H9 (cell line): ENCODE measurements at regions not wholly inside any gene's neighbourhood (a gene's known extent, or its start where the extent isn't known, plus 50 kb on each side); places are given as distances from the start of the nearest gene placed in this dataset.

Experiments used
- DNase-seq: peaks from one replicate; pipeline ENCODE4 v3.0.0-alpha.2; 2017
- H2AFZ ChIP-seq: one replicate; pipeline ENCODE4 v1.6.1; 2013; ENCODE audit warnings: mild to moderate bottlenecking, low read length, control low read depth, moderate library complexity
- H2AK5ac ChIP-seq: 2 replicates; pipeline ENCODE4 v1.6.1; 2013; ENCODE audit warnings: low read length, control low read depth, mixed read lengths; ENCODE audit not compliant: insufficient read length
- H2BK120ac ChIP-seq: one replicate; pipeline ENCODE4 v1.6.1; 2013; ENCODE audit warnings: low read depth, mild to moderate bottlenecking, low read length, control low read depth, inconsistent platforms; ENCODE audit not compliant: poor library complexity, severe bottlenecking
- H2BK12ac ChIP-seq: 2 replicates; pipeline ENCODE4 v1.6.1; 2013; ENCODE audit warnings: low read length, control low read depth, mixed read lengths, low read depth; ENCODE audit not compliant: insufficient read length
- H2BK15ac ChIP-seq: 2 replicates; pipeline ENCODE4 v1.6.1; 2013; ENCODE audit warnings: low read depth, low read length, control low read depth
- H2BK20ac ChIP-seq: one replicate; pipeline ENCODE4 v1.6.1; 2013; ENCODE audit warnings: low read depth, mild to moderate bottlenecking, low read length, control low read depth, inconsistent platforms; ENCODE audit not compliant: poor library complexity, severe bottlenecking
- H2BK5ac ChIP-seq: 2 replicates; pipeline ENCODE4 v1.6.1; 2013; ENCODE audit warnings: low read length, control low read depth, mixed read lengths; ENCODE audit not compliant: insufficient read length
- H3K14ac ChIP-seq: 2 replicates; pipeline ENCODE4 v1.6.1; 2013; ENCODE audit warnings: low read length, control low read depth; ENCODE audit not compliant: insufficient read depth
- H3K18ac ChIP-seq: 2 replicates; pipeline ENCODE4 v1.6.1; 2013; ENCODE audit warnings: low read depth, mild to moderate bottlenecking, mixed read lengths, low read length, control low read depth; ENCODE audit not compliant: insufficient read length
- H3K23ac ChIP-seq: 2 replicates; pipeline ENCODE4 v1.6.1; 2013; ENCODE audit warnings: low read length, control low read depth, mixed read lengths, low read depth; ENCODE audit not compliant: insufficient read length
- H3K23me2 ChIP-seq: 2 replicates; pipeline ENCODE4 v1.6.1; 2013; ENCODE audit warnings: low read depth, mild to moderate bottlenecking, mixed read lengths, low read length, control low read depth; ENCODE audit not compliant: insufficient read length, poor library complexity, severe bottlenecking
- H3K27ac ChIP-seq: 2 replicates; pipeline ENCODE4 v1.5.1; 2013; ENCODE audit warnings: low read length, control low read depth, mixed read lengths, low read depth; ENCODE audit not compliant: insufficient read length
- H3K27me3 ChIP-seq: 2 replicates; pipeline ENCODE4 v1.6.1; 2013; ENCODE audit warnings: low read length, control low read depth, inconsistent platforms; ENCODE audit not compliant: insufficient read depth
- H3K4ac ChIP-seq: 2 replicates; pipeline ENCODE4 v1.6.1; 2013; ENCODE audit warnings: low read depth, mild to moderate bottlenecking, control low read depth, inconsistent platforms, low read length, moderate library complexity
- H3K4me1 ChIP-seq: 2 replicates; pipeline ENCODE4 v1.6.1; 2013; ENCODE audit warnings: low read length, control low read depth, inconsistent platforms; ENCODE audit not compliant: insufficient read depth
- H3K4me2 ChIP-seq: 2 replicates; pipeline ENCODE4 v1.6.1; 2013; ENCODE audit warnings: low read length, control low read depth, mixed read lengths; ENCODE audit not compliant: insufficient read length, insufficient read depth
- H3K56ac ChIP-seq: 2 replicates; pipeline ENCODE4 v1.6.1; 2013; ENCODE audit warnings: low read depth, mild to moderate bottlenecking, mixed read lengths, low read length, control low read depth; ENCODE audit not compliant: insufficient read length
- H3K79me1 ChIP-seq: 2 replicates; pipeline ENCODE4 v1.6.1; 2013; ENCODE audit warnings: low read depth, mild to moderate bottlenecking, moderate library complexity, low read length, control low read depth, inconsistent platforms; ENCODE audit not compliant: insufficient read depth, poor library complexity, severe bottlenecking
- H3K79me2 ChIP-seq: 2 replicates; pipeline ENCODE4 v1.6.1; 2013; ENCODE audit warnings: low read length, control low read depth, inconsistent platforms; ENCODE audit not compliant: insufficient read depth
- H3K9ac ChIP-seq: 2 replicates; pipeline ENCODE4 v1.6.1; 2013; ENCODE audit warnings: low read length, control low read depth, mixed read lengths; ENCODE audit not compliant: insufficient read length; ENCODE audit errors: extremely low read depth
- H3K9me3 ChIP-seq: one replicate; pipeline ENCODE4 v1.6.1; 2013; ENCODE audit warnings: low read depth, low read length, inconsistent platforms; ENCODE audit not compliant: control insufficient read depth
- H3T11ph ChIP-seq: one replicate; pipeline ENCODE4 v1.6.1; 2013; ENCODE audit warnings: mild to moderate bottlenecking, low read length, control low read depth, inconsistent platforms
- H4K20me1 ChIP-seq: one replicate; pipeline ENCODE4 v1.6.1; 2013; ENCODE audit not compliant: control insufficient read depth, insufficient read length, insufficient read depth
- H4K5ac ChIP-seq: 2 replicates; pipeline ENCODE4 v1.6.1; 2013; ENCODE audit warnings: low read depth, mild to moderate bottlenecking, mixed read lengths, low read length, control low read depth; ENCODE audit not compliant: insufficient read length
- H4K8ac ChIP-seq: replicated peaks from 2 replicates; pipeline ENCODE4 v1.6.1; 2013; ENCODE audit warnings: low read length, control low read depth, mixed read lengths, low read depth; ENCODE audit not compliant: insufficient read length
- H4K91ac ChIP-seq: 2 replicates; pipeline ENCODE4 v1.6.1; 2013; ENCODE audit warnings: low read depth, mild to moderate bottlenecking, moderate library complexity, mixed read lengths, low read length, control low read depth; ENCODE audit not compliant: insufficient read length
- H3K27ac Mint-ChIP-seq, 3 experiments: 2 replicates in 2 of 3; 3 replicates in 1 of 3; pipeline ENCODE4 v1.8.0; 2020 to 2021; ENCODE audit warnings: mixed read lengths in 3 of 3, mild to moderate bottlenecking in 1 of 3, moderate library complexity in 1 of 3
- H3K27me3 Mint-ChIP-seq: 2 replicates; pipeline ENCODE4 v1.8.0; 2021; ENCODE audit warnings: low read depth, mild to moderate bottlenecking, moderate library complexity, mixed read lengths
- H3K36me3 Mint-ChIP-seq, 3 experiments: 2 replicates in 2 of 3; 3 replicates in 1 of 3; pipeline ENCODE4 v1.8.0; 2020 to 2021; ENCODE audit warnings: low read depth in 3 of 3, mixed read lengths in 3 of 3; ENCODE audit not compliant: insufficient read depth in 1 of 3
- H3K4me1 Mint-ChIP-seq, 2 experiments: 2 replicates each; pipeline ENCODE4 v1.8.0; 2020; ENCODE audit warnings: mixed read lengths in 2 of 2
- H3K4me3 Mint-ChIP-seq, 2 experiments: 2 replicates in 1 of 2; 3 replicates in 1 of 2; pipeline ENCODE4 v1.8.0; 2020 to 2021; ENCODE audit warnings: mild to moderate bottlenecking in 2 of 2, mixed read lengths in 2 of 2, moderate library complexity in 1 of 2
- H3K9me3 Mint-ChIP-seq, 2 experiments: 2 replicates in 1 of 2; 3 replicates in 1 of 2; pipeline ENCODE4 v1.8.0; 2020; ENCODE audit warnings: mild to moderate bottlenecking in 2 of 2, mixed read lengths in 2 of 2, moderate library complexity in 1 of 2
- WGBS: extraction: QIAGEN DNeasy Blood & Tissue Kit; methylation state at CpG from one replicate; pipeline ENCODE4 v1.1.7; 2013; ENCODE audit warnings: missing lambda C conversion rate, low lambda C conversion rate, mixed read lengths; ENCODE audit not compliant: insufficient read length; ENCODE audit errors: extremely low coverage; 5-methylcytosine and 5-hydroxymethylcytosine counted together
- TF ChIP-seq, protein P1 (sequence below): fragments of 200-600 bp; sonication (generic); conservative IDR thresholded peaks from 3 replicates; pipeline ENCODE4 v1.8.0; 2021; ENCODE audit warnings: antibody characterized with exemption, mild to moderate bottlenecking

DNA sequence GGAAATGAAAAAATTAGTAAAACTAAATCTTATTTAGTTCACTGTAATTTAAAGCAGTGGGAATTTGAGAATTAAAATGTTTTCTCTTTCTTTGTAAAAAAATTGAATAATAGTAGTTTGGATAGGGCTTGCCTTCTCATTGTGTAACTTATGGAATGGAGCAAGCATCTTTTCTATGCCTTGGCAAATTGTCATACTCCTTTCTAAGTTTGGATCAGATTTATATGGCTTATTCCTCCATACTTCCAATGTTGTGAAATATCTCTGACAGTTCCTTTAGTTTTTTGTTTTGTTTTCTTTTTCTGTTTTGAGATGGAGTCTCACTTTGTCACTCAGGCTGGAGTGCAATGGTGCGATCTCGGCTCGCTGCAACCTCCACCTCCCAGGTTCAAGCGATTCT is 176.4 kb downstream of the SAMD5 start:
- Histone ChIP-seq H4K5ac (no peak overlapping the region), H2BK15ac (no peak overlapping the region), H3K9me3 (no peaks in the 10 kb centered on the region), H2AK5ac (no peak overlapping the region), H4K91ac (no peak overlapping the region), H3K79me2 (no peaks in the 10 kb centered on the region), H3K23me2 (no peaks in the 10 kb centered on the region), H3K9ac (no peak overlapping the region), H3T11ph (no peak overlapping the region), H4K20me1 (no peaks in the 10 kb centered on the region), H3K18ac (no peak overlapping the region), H3K56ac (no peak overlapping the region), H3K23ac (no peak overlapping the region), H2BK12ac (no peak overlapping the region), H3K4ac (no peak overlapping the region), H2AFZ (no peak overlapping the region), H2BK20ac (no peak overlapping the region), H3K79me1 (no peaks in the 10 kb centered on the region), H3K4me1 (no peaks in the 10 kb centered on the region), H2BK5ac (no peak overlapping the region), H3K27ac (no peak overlapping the region), H3K4me2 (no peak overlapping the region), H4K8ac (no peak overlapping the region), H2BK120ac (no peak overlapping the region), H3K27me3 (no peaks in the 10 kb centered on the region), H3K14ac (no peak overlapping the region)
- no peak overlapping the region for H3K27ac Mint-ChIP-seq
- H3K9me3 Mint-ChIP-seq: no peaks in the 10 kb centered on the region
- H3K36me3 Mint-ChIP-seq: no peaks in the 10 kb centered on the region
- no peaks in the 10 kb centered on the region; the same call in 1 of the 2 replicates for H3K27me3 Mint-ChIP-seq
- TF ChIP-seq, protein P1, sequence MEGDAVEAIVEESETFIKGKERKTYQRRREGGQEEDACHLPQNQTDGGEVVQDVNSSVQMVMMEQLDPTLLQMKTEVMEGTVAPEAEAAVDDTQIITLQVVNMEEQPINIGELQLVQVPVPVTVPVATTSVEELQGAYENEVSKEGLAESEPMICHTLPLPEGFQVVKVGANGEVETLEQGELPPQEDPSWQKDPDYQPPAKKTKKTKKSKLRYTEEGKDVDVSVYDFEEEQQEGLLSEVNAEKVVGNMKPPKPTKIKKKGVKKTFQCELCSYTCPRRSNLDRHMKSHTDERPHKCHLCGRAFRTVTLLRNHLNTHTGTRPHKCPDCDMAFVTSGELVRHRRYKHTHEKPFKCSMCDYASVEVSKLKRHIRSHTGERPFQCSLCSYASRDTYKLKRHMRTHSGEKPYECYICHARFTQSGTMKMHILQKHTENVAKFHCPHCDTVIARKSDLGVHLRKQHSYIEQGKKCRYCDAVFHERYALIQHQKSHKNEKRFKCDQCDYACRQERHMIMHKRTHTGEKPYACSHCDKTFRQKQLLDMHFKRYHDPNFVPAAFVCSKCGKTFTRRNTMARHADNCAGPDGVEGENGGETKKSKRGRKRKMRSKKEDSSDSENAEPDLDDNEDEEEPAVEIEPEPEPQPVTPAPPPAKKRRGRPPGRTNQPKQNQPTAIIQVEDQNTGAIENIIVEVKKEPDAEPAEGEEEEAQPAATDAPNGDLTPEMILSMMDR: no peak
- H3K4me3 Mint-ChIP-seq: no peak overlapping the region
- no peaks in the 10 kb centered on the region for H3K4me1 Mint-ChIP-seq
- DNase-seq: no peak
- no CpG with 5 or more reads among the region's 4 CpGs for WGBS
